GM18520 (cell line): ENCODE measurements at regions not wholly inside any gene's neighbourhood (a gene's known extent, or its start where the extent isn't known, plus 50 kb on each side); places are given as distances from the start of the nearest gene placed in this dataset.
"Not testable (repeated sequence)": the region's sequence is repeated elsewhere in the genome, so short reads cannot be mapped to it uniquely, and the experiment has no call there.

ENCODE experiments used
- ATAC-seq: cut with Tn5 transposase; IDR thresholded peaks from one replicate; pipeline ENCODE4 v1.9.1; 2021; ENCODE audit not compliant: unreplicated experiment

GRCh38 chr6:958488-958887, 265.5 kb upstream of the EXOC2 start:
- ATAC-seq: no peak

GRCh38 chr6:951399-952181, 258.7 kb upstream of the EXOC2 start:
- ATAC-seq: no peak

- ATAC-seq: no peak
These were observed 254.4 kb upstream of the EXOC2 start for GRCh38 chr6:947235-947934.

GRCh38 chr6:946546-946945, 253.6 kb upstream of the EXOC2 start:
- ATAC-seq: no peak

GRCh38 chr6:939526-940252, 246.8 kb upstream of the EXOC2 start:
- ATAC-seq: no peak

- no peak for ATAC-seq
These were observed 246.0 kb upstream of the EXOC2 start for GRCh38 chr6:938916-939315.

GRCh38 chr6:938271-938905, 245.4 kb upstream of the EXOC2 start:
- no peak for ATAC-seq

- no peak for ATAC-seq
These were observed 242.6 kb upstream of the EXOC2 start for GRCh38 chr6:935582-935981.

- ATAC-seq: no peak
These were observed 241.7 kb upstream of the EXOC2 start for GRCh38 chr6:934686-935085.

GRCh38 chr6:931919-932318, 239.0 kb upstream of the EXOC2 start:
- not testable (repeated sequence) for ATAC-seq

- no peak for ATAC-seq
These were observed 234.2 kb upstream of the EXOC2 start for GRCh38 chr6:927157-927556.

GRCh38 chr6:925656-926213, 232.8 kb upstream of the EXOC2 start:
- no peak for ATAC-seq

- no peak for ATAC-seq
These were observed 231.7 kb upstream of the EXOC2 start for GRCh38 chr6:924661-925060.

GRCh38 chr6:921400-921799, 228.5 kb upstream of the EXOC2 start:
- no peak for ATAC-seq

GRCh38 chr6:920512-920911, 227.6 kb upstream of the EXOC2 start:
- ATAC-seq: no peak

- ATAC-seq: no peak
These were observed 226.6 kb upstream of the EXOC2 start for GRCh38 chr6:919500-919899.

- ATAC-seq: no peak
These were observed 225.0 kb upstream of the EXOC2 start for GRCh38 chr6:917939-918338.

GRCh38 chr6:917296-917695, 224.4 kb upstream of the EXOC2 start:
- no peak for ATAC-seq

GRCh38 chr6:916131-916530, 223.2 kb upstream of the EXOC2 start:
- ATAC-seq: no peak

- ATAC-seq: no peak
These were observed 220.2 kb upstream of the EXOC2 start for GRCh38 chr6:912871-913835.
